ENCODE measurements at regions not wholly inside any gene's neighbourhood (a gene's known extent, or its start where the extent isn't known, plus 50 kb on each side); places are given as distances from the start of the nearest gene placed in this dataset.

- no peak for TF ChIP-seq POLR2A (IDR thresholded peaks at IDR 0.05)
- TF ChIP-seq, protein P1, sequence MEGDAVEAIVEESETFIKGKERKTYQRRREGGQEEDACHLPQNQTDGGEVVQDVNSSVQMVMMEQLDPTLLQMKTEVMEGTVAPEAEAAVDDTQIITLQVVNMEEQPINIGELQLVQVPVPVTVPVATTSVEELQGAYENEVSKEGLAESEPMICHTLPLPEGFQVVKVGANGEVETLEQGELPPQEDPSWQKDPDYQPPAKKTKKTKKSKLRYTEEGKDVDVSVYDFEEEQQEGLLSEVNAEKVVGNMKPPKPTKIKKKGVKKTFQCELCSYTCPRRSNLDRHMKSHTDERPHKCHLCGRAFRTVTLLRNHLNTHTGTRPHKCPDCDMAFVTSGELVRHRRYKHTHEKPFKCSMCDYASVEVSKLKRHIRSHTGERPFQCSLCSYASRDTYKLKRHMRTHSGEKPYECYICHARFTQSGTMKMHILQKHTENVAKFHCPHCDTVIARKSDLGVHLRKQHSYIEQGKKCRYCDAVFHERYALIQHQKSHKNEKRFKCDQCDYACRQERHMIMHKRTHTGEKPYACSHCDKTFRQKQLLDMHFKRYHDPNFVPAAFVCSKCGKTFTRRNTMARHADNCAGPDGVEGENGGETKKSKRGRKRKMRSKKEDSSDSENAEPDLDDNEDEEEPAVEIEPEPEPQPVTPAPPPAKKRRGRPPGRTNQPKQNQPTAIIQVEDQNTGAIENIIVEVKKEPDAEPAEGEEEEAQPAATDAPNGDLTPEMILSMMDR (IDR thresholded peaks at IDR 0.05), result no peak
- intact Hi-C loops (cut with DNase I; ENCODE audit: low total_unique reads), result no loop called here
- 97 to 100% methylated on average over 1 of the region's 1 CpG for WGBS, 2 donors
- no peak overlapping the region for H3K4me3 ChIP-seq (ENCODE audit: low read depth, poor library complexity, severe bottlenecking)
- DNase-seq (ENCODE audit: low spot score in 2 of 2), result no peak
Observed at GRCh38 chr12:56851462-56851861, 82.7 kb downstream of the SDR9C7 start.

- intact Hi-C loops (cut with DNase I; ENCODE audit: low total_unique reads), result no loop called here
Observed at GRCh38 chr12:56840922-56841321, 77.8 kb downstream of the HSD17B6 start.

GRCh38 chr12:56839915-56840325 is 76.8 kb downstream of the HSD17B6 start:
- 31 to 44% methylated on average over 1 of the region's 1 CpG for WGBS, 2 donors
- TF ChIP-seq POLR2A (IDR thresholded peaks at IDR 0.05), result no peak
- TF ChIP-seq, protein P1 (IDR thresholded peaks at IDR 0.05), result no peak
- DNase-seq (ENCODE audit: low spot score in 2 of 2), result peak in 1 of 2 donors; percentile 16
- no peak overlapping the region for H3K4me3 ChIP-seq (ENCODE audit: low read depth, poor library complexity, severe bottlenecking)
- intact Hi-C loops (cut with DNase I; ENCODE audit: low total_unique reads), result no loop called here

More at GRCh38 chr12:56840922-56841321, 77.8 kb downstream of the HSD17B6 start:
- WGBS, 2 donors, result 78 to 85% methylated on average over 8 of the region's 8 CpGs
- DNase-seq (ENCODE audit: low spot score in 2 of 2), result no peak
- TF ChIP-seq, protein P1 (IDR thresholded peaks at IDR 0.05), result no peak
- TF ChIP-seq POLR2A (IDR thresholded peaks at IDR 0.05), result no peak
- H3K4me3 ChIP-seq (ENCODE audit: low read depth, poor library complexity, severe bottlenecking), result no peak overlapping the region

- intact Hi-C loops (cut with DNase I; ENCODE audit: low total_unique reads), result no loop called here
- TF ChIP-seq POLR2A (IDR thresholded peaks at IDR 0.05), result no peak
- TF ChIP-seq, protein P1 (IDR thresholded peaks at IDR 0.05), result no peak
- no peak for DNase-seq (ENCODE audit: low spot score in 2 of 2)
- H3K4me3 ChIP-seq (ENCODE audit: low read depth, poor library complexity, severe bottlenecking), result no peak overlapping the region
Observed at GRCh38 chr12:56839489-56839848, 76.3 kb downstream of the HSD17B6 start.

DNA sequence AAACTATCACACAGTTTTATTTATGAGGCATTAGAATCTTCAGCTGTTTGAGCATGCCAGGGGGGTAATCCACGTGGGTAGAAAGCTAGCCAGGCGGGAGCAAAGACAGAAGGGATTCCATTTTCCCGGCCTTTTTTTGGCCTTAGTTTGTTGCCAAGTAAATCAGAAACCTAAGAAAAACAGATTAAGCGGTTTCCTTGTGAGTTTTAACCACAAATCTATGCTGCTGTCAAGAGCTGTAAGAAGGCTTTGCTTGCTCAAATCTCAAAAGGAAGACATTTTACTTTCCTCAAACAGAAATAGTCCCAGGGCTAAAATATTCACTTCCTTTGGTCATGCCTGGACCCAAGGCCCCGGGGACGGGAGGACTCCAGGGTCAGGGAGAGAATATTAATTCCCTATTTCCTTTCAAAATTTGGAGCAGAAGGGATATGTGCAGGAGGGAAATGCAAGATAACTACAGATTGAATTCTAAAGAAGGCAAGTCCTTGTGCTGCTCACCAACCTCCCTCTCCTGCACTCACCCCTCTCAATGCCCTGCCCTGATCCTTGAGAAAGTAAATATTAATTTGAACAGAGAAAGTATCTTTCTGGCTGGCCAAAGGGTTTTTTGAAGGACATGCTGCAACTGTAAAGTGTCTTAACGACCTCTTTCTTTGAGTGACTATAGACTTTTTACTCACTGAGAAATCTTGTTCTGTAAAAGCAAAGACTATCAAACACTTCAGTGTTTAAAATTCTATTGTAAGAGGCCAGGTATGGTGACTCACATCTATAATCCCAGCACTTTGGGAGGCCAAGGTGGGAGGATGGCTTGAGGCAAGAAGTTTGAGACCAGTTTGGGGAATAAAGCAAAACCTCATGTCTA is 75.7 kb downstream of the HSD17B6 start:
- WGBS, 2 donors, result 46 to 47% methylated on average over 7 of the region's 7 CpGs
- no peak overlapping the region for H3K4me3 ChIP-seq (ENCODE audit: low read depth, poor library complexity, severe bottlenecking)
- intact Hi-C loops (cut with DNase I; ENCODE audit: low total_unique reads), result no loop called here
- DNase-seq (ENCODE audit: low spot score in 2 of 2), result no peak
- TF ChIP-seq POLR2A (IDR thresholded peaks at IDR 0.05), result no peak
- TF ChIP-seq, protein P1 (IDR thresholded peaks at IDR 0.05), result no peak
